K562 (cell line): ENCODE measurements at regions not wholly inside any gene's neighbourhood (a gene's known extent, or its start where the extent isn't known, plus 50 kb on each side); places are given as distances from the start of the nearest gene placed in this dataset.

ENCODE experiments used
- CTCF ChIP-seq, 3 experiments: IDR thresholded peaks in 2 of 3; conservative IDR thresholded peaks in 1 of 3; 2 replicates each; pipeline ENCODE4 v1.5.1; 2011 to 2012; ENCODE audit warnings: low read length in 3 of 3, mild to moderate bottlenecking in 3 of 3, control low read depth in 2 of 3, improper control_type of control experiment in 1 of 3, inconsistent platforms in 1 of 3, low read depth in 1 of 3, mixed read lengths in 1 of 3, moderate library complexity in 1 of 3; ENCODE audit not compliant: insufficient read depth in 2 of 3
- MAFG ChIP-seq: fragments of 450-650 bp; conservative IDR thresholded peaks from 2 replicates; pipeline ENCODE4 v1.6.1; 2016; ENCODE audit warnings: missing genetic modification characterization, missing compliant biosample characterization
- MAFK ChIP-seq: IDR thresholded peaks from 2 replicates; pipeline ENCODE4 v1.6.1; 2011; ENCODE audit warnings: low read length, improper control_type of control experiment
- NFIC ChIP-seq: fragments of 450-650 bp; IDR thresholded peaks from 2 replicates; pipeline ENCODE4 v1.6.1; 2017; ENCODE audit warnings: mild to moderate bottlenecking, inconsistent platforms
- RAD21 ChIP-seq, 2 experiments: fragments of 250-450 bp in 1 of 2; fragments of 450-650 bp in 1 of 2; sonication (Bioruptor Pico) in 1 of 2; formaldehyde crosslinking in 1 of 2; IDR thresholded peaks in 1 of 2; conservative IDR thresholded peaks in 1 of 2; 2 replicates each; pipeline versions ENCODE4 v1.4.0 to v1.8.0; 2020 to 2022; ENCODE audit warnings: mild to moderate bottlenecking in 2 of 2, moderate library complexity in 1 of 2
- RCOR1 ChIP-seq, 2 experiments: IDR thresholded peaks; 2 replicates each; pipeline ENCODE4 v1.6.1; 2012; ENCODE audit warnings: low read depth in 2 of 2, low read length in 2 of 2, borderline replicate concordance in 1 of 2, improper control_type of control experiment in 1 of 2
- SPI1 ChIP-seq: IDR thresholded peaks from 2 replicates; pipeline ENCODE4 v1.6.1; 2011; ENCODE audit warnings: low read depth, low read length, control low read depth, borderline replicate concordance
- ZNF717 ChIP-seq: fragments of 250-450 bp; sonication (Bioruptor Pico); IDR thresholded peaks from 2 replicates; pipeline ENCODE4 v1.5.0; 2021
- TF ChIP-seq, protein P1 (sequence below), 2 experiments: fragments of 200-800 bp in 1 of 2; sonication (Bioruptor generic) in 1 of 2; sonication (generic) in 1 of 2; formaldehyde crosslinking in 1 of 2; IDR thresholded peaks in 1 of 2; conservative IDR thresholded peaks in 1 of 2; 2 replicates each; pipeline versions ENCODE4 v1.5.0 to v1.6.1; 2016 to 2020; ENCODE audit warnings: missing compliant biosample characterization in 1 of 2, missing genetic modification characterization in 1 of 2, missing genetic modification reagents in 1 of 2

DNA sequence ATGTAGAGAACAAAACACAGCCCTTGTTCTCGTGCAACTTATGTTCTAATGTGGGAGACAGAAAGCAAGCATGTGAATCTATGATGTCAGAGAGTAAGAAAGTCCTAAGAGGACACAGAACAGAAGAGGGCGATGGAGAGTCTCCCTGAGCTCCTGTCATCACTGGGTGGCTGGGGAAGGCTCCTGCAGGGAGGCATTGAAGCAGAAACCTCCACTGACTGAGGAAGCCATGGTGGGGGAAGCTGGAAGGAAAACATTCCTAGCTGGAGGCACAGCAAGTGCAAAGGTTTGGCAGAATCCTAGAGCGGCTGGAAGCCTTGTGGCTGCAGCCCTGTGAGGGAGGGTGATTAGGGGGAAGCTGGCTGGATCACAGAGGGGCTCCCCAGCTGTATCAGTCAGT is 248.0 kb downstream of the CDH26 start:
- TF ChIP-seq NFIC (no peak), SPI1 (no peak), MAFG (tag) (no peak), RCOR1 (IDR thresholded peaks at IDR 0.05; ENCODE audit: borderline replicate concordance in 1 of 2, low read depth in 2 of 2, low read length in 2 of 2) (no peak), RAD21 (CRISPR knock-in tag; conservative IDR thresholded peaks at IDR 0.05 in 1 of 2, IDR thresholded peaks at IDR 0.05 in 1 of 2) (no peak), MAFK (no peak), CTCF (IDR thresholded peaks at IDR 0.05 in 2 of 3, conservative IDR thresholded peaks at IDR 0.05 in 1 of 3; ENCODE audit: insufficient read depth in 2 of 3, low read depth in 1 of 3, low read length in 3 of 3) (peak in 2 of 3 experiments; percentile 43 to 46; a peak in 3 of 6 replicates), ZNF717 (CRISPR knock-in tag) (no peak)
- TF ChIP-seq, protein P1, sequence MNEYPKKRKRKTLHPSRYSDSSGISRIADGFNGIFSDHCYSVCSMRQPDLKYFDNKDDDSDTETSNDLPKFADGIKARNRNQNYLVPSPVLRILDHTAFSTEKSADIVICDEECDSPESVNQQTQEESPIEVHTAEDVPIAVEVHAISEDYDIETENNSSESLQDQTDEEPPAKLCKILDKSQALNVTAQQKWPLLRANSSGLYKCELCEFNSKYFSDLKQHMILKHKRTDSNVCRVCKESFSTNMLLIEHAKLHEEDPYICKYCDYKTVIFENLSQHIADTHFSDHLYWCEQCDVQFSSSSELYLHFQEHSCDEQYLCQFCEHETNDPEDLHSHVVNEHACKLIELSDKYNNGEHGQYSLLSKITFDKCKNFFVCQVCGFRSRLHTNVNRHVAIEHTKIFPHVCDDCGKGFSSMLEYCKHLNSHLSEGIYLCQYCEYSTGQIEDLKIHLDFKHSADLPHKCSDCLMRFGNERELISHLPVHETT (CRISPR knock-in tag; conservative IDR thresholded peaks at IDR 0.05 in 1 of 2, IDR thresholded peaks at IDR 0.05 in 1 of 2): no peak
